ENCODE measurements at regions not wholly inside any gene's neighbourhood (a gene's known extent, or its start where the extent isn't known, plus 50 kb on each side); places are given as distances from the start of the nearest gene placed in this dataset.

DNA sequence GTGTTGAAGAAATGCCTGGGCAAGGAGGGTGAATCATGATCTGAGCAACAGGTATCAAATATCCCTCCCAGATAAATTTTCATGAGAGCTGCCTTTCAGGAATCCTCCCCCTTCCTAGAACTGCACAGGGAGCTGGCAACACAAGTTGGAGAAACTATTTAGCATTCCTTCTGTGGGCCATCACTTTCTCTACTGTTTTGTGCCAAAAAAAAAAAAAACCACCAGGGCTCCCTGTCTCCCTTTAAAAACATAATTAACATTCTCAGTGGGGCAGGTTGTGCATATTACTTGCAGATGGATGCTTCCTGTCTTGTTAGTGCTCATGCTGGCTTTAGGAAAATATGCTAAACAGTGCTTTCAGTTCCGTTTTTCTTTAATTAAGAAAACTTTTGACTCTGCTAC, 234.9 kb upstream of the LMCD1 start:
- TF ChIP-seq, protein P1, sequence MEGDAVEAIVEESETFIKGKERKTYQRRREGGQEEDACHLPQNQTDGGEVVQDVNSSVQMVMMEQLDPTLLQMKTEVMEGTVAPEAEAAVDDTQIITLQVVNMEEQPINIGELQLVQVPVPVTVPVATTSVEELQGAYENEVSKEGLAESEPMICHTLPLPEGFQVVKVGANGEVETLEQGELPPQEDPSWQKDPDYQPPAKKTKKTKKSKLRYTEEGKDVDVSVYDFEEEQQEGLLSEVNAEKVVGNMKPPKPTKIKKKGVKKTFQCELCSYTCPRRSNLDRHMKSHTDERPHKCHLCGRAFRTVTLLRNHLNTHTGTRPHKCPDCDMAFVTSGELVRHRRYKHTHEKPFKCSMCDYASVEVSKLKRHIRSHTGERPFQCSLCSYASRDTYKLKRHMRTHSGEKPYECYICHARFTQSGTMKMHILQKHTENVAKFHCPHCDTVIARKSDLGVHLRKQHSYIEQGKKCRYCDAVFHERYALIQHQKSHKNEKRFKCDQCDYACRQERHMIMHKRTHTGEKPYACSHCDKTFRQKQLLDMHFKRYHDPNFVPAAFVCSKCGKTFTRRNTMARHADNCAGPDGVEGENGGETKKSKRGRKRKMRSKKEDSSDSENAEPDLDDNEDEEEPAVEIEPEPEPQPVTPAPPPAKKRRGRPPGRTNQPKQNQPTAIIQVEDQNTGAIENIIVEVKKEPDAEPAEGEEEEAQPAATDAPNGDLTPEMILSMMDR (IDR thresholded peaks at IDR 0.05; ENCODE audit: poor library complexity, severe bottlenecking), result no peak
- TF ChIP-seq TAF1 (IDR thresholded peaks at IDR 0.05; ENCODE audit: low read depth) (no peak), MXI1 (conservative IDR thresholded peaks at IDR 0.05; ENCODE audit: poor library complexity, severe bottlenecking) (no peak), EZH2 (IDR thresholded peaks at IDR 0.05; ENCODE audit: borderline replicate concordance, insufficient read depth, low read length, poor library complexity, severe bottlenecking) (no peak)
